ENCODE measurements at regions not wholly inside any gene's neighbourhood (a gene's known extent, or its start where the extent isn't known, plus 50 kb on each side); places are given as distances from the start of the nearest gene placed in this dataset.

GRCh38 chr9:81489046-81489445, 200.3 kb downstream of the TLE1 start:
- DNase-seq (ENCODE audit: low read depth in 2 of 2), result no peak

DNA sequence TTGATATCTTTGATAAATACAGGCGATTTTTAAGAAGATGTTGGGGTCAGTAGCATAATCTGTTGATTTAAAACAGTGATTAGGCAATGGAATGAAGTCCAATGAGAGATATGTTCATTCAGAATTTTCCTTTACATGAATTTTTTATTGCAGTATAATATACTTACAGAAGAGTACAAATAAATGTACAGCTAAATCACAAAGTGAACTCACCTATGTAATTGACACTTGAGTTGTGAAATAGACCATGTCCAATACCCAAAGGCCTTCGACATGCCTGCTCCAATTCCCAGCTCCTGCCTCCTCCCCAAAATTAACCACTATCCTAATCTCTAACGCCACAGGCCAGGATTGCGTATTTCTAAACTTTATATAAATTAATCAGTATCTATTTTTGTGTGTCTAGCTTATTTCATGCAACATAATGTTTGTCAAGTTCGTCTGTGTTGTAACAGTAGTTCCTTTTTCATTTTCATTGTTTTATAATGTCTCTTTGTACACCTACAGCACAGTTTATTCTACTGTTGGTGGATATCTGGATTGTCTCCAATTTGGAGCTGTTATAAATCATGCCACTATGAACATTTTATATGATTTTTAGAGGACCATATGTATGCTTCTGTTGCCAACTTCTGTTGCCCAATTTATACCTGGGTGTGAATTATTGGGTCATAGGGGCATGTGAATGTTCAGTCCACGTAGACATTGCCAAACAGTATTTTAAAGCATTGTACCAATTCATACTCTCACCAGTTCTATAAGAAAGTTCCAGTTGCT, 208.3 kb downstream of the TLE1 start:
- DNase-seq (ENCODE audit: low read depth in 2 of 2), result no peak

GRCh38 chr9:81479573-81479972, 209.8 kb downstream of the TLE1 start:
- DNase-seq (ENCODE audit: low read depth in 2 of 2), result no peak

DNA sequence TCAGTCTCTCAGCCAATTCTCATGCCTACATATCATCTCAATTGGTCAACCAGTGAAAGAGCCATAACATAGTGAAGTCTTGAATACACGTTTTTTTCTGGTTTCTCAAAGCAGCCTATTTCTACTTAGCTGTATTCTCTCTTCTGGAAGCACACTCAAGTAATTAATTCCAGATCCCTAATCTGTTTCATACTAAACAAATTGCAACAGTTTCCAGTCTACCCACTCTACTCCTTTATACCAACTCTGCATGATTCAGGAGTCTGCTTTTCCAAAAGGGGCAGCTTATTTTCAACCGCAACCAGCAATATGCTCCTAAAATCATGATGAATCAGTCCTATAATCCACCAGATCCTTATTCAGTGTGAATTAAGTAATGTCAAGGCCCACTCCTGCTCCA, 211.7 kb downstream of the TLE1 start:
- DNase-seq (ENCODE audit: low read depth in 2 of 2), result peak; percentile 90 to 92

DNA sequence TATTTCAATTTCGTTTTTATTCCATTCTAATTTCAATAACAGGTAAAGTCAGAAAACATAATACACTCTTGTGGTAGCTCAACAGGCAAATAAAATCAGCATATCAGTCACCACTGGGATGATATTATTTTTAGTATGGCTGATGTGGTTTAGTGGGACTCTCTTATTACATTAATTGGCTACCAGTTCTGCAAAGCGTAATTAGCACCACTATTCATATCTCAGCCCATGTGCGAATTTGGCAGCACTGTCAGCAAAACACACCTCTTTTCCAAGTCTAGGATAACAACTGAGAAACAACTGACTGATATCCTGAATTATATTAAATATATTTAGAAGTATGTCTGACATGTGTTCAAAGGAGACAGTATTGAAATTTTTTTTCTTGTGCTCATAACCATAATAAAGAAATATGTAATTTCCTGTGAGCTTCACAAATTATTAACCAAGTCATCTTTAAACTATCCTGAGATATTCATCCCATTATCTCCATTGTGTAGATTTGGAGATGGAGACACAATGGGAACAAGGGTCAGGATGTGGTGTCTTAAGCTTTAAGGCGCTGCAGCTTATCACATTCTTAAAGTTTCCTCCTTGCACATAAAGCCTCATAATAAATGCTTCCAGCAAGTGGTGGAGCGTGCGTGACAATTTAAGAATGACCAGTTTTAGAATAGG, 212.4 kb downstream of the TLE1 start:
- DNase-seq (ENCODE audit: low read depth in 2 of 2), result no peak

DNA sequence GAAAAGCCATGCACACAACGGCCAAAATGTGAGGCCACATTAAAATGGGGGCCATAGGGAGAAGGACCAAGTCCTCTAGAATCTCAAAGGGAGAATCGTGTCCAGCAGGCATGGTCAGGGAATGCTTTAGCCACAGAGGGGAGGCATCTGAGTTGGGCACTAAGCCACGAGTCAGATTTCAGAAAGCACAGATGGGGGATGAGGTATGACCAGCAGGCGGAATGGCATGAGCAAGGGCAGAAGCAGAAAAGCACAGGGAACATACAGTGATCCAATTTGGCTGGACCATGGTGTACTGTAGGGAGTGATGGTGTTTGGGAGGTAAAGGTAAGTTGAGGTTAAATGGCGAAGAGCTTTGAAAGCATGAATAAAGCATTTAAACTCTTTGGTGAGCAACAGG, 214.6 kb downstream of the TLE1 start:
- DNase-seq (ENCODE audit: low read depth in 2 of 2), result no peak

DNA sequence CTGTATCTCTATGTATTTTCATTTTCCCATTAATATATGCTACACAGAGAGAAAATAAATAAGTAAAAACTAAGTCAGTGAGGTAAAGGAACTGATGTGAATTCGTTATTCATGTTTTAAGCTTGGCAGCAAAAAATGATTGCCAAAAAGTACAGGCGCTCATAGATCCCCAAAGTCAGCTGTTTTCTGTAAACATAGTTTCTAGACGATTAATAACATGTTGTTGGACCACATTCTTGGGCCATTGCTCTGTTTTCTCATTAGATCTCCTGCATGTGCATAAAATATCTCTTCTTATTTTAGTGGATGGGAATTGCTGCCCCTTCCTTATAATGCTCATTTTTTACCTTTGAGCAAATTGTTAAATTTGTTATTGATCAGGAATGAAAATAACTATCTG, 215.2 kb downstream of the TLE1 start:
- DNase-seq (ENCODE audit: low read depth in 2 of 2), result no peak

DNA sequence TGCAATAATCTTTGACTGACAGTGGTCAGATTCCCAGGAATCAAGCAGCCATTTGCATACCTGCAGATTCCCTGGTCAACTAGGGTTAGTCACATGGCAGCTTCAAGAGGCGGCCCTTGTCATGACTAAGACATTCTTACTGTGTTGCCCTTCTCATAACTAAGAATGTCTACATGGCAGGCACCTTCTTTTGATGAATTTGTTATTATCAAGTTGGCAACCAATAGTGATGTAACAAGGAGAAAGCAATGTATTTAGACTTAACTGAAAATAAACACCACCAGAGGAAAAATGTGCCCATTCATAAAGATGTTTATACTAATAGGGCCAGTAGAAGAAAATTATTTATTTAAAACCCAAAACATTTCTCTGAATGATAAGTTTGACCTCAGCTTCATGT, 215.6 kb downstream of the TLE1 start:
- DNase-seq (ENCODE audit: low read depth in 2 of 2), result no peak

- DNase-seq (ENCODE audit: low read depth in 2 of 2), result no peak
Observed at GRCh38 chr9:81473206-81473605, 216.1 kb downstream of the TLE1 start.

DNA sequence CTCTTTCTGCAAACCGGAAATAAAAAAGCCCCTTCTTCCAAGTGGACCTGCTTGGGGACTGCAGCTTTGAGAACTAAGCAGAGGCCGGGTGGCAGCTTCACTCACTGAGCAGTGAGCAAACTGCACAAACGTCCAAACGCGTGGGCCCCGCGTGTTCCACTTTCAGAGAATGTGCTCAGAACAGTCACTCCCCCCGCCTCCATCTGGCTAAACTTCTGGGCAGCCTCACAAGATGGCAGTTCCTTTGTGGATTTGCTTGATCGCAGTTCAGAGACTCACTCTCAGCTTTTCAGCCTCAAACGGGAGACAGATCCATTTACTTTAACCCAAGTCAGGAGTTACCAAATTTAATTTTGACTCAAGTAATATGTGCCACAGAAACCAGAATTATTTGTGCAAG, 216.6 kb downstream of the TLE1 start:
- DNase-seq (ENCODE audit: low read depth in 2 of 2), result no peak

DNA sequence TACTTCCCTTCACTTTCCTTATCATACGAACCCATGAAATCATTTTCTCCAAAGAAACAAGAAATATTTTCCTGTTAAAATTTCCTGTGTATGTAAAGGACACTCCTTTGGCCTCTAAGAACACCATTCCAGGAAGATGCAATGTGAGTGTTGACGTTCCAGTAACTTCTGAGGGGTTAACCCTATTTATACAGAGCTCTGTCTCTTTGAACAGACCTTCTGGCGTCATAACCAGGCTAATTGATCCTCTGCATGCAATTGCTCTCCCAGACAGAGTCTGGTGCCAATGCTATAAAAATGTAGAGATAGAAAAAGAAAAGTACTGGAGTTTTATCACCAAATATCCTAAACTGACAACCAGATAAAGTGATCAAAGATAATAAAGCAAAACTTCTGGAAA, 218.5 kb downstream of the TLE1 start:
- no peak for DNase-seq (ENCODE audit: low read depth in 2 of 2)

DNA sequence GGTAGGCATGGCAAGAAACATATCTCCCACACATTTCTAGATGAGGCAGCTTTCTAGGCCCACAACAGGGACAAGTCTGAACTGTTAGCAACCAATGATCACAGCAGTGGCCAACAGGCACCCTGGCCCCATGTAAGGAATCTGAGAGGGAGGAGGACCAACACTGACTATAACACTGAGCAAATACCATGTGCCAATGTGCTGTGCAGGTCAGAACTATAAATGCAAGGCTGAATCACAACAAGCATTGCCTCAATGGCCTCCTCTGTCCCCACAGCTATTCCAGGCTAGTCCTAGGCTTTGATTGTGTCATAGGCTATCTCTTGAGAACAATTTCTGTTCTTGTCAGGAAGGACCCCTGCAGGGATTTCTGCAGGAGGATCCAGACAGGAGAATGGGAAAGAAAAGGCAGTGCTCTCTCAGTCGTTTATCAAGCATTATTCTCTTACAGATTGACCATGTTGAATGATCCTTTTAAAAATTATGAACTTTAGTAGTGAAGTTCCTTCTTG, 221.2 kb downstream of the TLE1 start:
- DNase-seq (ENCODE audit: low read depth in 2 of 2), result no peak

- no peak for DNase-seq (ENCODE audit: low read depth in 2 of 2)
Observed at GRCh38 chr9:81466981-81467380, 222.4 kb downstream of the TLE1 start.

DNA sequence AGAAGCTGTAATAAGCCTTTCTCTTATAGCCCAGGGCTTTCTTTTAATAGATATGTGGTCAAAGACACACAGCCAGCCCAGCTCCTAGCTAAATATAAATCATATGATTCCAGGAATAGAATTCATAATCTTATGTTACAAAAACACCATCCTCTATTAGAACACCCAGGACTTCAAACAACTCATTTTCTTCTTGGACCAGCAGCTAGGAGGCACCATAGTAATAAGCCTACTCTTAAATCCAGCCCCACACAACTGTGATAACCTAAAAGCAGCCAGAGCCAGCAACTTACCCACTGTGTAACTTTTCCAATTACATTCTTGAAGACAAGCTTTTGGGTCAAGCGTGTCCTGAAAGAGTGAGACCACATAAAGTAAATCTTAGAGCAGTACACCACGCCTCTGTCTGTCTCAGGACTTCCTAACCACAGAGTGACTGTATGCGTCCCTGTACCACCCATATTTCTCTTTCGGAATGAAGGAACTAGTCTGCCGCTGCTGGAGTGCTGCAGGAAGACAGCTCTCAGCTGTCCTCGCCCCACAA, 223.8 kb downstream of the TLE1 start:
- DNase-seq (ENCODE audit: low read depth in 2 of 2), result no peak

- DNase-seq (ENCODE audit: low read depth in 2 of 2), result peak; percentile 70 to 72
Observed at GRCh38 chr9:81462801-81463200, 226.5 kb downstream of the TLE1 start.

GRCh38 chr9:81461196-81461595, 228.2 kb downstream of the TLE1 start:
- DNase-seq (ENCODE audit: low read depth in 2 of 2), result peak in 1 of 2 experiments; percentile 33

- no peak for DNase-seq (ENCODE audit: low read depth in 2 of 2)
Observed at GRCh38 chr9:81460693-81461092, 228.7 kb downstream of the TLE1 start.

DNA sequence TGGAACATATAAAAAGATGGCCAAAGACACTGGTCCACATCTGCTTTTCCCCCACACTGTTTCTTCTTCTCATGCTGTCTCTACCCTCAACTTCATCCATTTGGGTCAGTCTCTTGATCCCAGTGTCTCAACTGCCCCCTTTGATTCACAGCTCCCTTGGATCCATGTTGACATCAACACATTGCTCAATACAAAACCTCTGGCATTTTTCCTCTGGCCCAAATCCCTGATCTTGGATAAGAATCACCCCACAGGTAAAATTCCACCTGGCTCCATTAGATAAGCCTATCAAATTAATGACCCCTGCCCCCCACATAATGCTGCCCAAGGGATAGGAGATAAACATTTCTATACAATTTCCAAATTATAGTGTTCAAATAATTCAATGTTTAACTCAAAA, 229.8 kb downstream of the TLE1 start:
- DNase-seq (ENCODE audit: low read depth in 2 of 2), result no peak

DNA sequence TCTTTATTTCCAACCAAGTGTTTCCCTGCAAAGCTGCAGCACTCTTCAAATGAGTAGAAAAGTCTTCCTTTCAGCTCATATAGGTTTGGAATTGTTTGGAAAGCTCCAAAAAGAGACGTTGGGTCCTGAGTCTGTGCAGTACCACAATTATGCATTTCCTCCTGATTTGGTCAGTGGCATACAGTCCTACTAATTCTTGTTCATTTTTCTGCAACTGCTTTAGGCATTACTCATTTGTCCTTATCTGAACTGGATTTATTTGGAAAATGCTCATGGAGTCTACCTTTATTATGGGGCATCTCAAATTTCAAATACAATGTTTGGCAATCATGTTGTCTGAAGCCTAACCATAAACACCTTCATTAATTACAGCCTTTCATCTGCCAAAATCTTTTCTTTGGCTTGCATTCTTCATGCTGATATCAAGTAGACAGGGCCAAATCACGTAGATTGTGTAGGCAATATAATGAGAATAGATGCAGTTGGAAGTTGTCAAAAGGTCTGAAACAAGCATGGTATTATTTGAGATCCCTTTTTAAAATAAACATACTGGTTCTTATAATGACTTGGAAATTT, 232.8 kb downstream of the TLE1 start:
- peak in 1 of 2 experiments; percentile 32 for DNase-seq (ENCODE audit: low read depth in 2 of 2)

GRCh38 chr9:81455462-81456219, 233.7 kb downstream of the TLE1 start:
- no peak for DNase-seq (ENCODE audit: low read depth in 2 of 2)

GRCh38 chr9:81445331-81445921, 243.9 kb downstream of the TLE1 start:
- DNase-seq (ENCODE audit: low read depth in 2 of 2), result no peak
